Tibial nerve (tissue), 3 donors: ENCODE measurements at regions not wholly inside any gene's neighbourhood (a gene's known extent, or its start where the extent isn't known, plus 50 kb on each side); places are given as distances from the start of the nearest gene placed in this dataset.

Source experiments
- EP300 ChIP-seq, 2 donors: sonication (generic); formaldehyde crosslinking; IDR thresholded peaks; one replicate each; pipeline ENCODE4 v1.6.1; 2017; ENCODE audit warnings: antibody characterized with exemption in 2 of 2, mild to moderate bottlenecking in 1 of 2
- POLR2A ChIP-seq, 2 donors: fragments of 450-650 bp; IDR thresholded peaks; one replicate each; pipeline ENCODE4 v1.6.1; 2017; ENCODE audit warnings: antibody characterized with exemption in 2 of 2, mild to moderate bottlenecking in 2 of 2, moderate library complexity in 2 of 2

GRCh38 chr7:85781606-85782005 lies 594.8 kb upstream of the SEMA3D start:
- TF ChIP-seq EP300 (IDR thresholded peaks at IDR 0.05) (no peak), POLR2A (IDR thresholded peaks at IDR 0.05) (no peak)
